Right atrium auricular region (tissue), 2 donors: ENCODE measurements at regions not wholly inside any gene's neighbourhood (a gene's known extent, or its start where the extent isn't known, plus 50 kb on each side); places are given as distances from the start of the nearest gene placed in this dataset.
"Not testable (repeated sequence)": the region's sequence is repeated elsewhere in the genome, so short reads cannot be mapped to it uniquely, and the experiment has no call there.

Experiments
- DNase-seq: peaks from one replicate; pipeline ENCODE4 v3.0.0-alpha.2; 2019; ENCODE audit warnings: low spot score
- H3K27ac ChIP-seq, 2 donors: fragments of 200-600 bp; sonication (generic); 1 replicate in 1 of 2; 2 replicates in 1 of 2; pipeline ENCODE4 v1.5.1; 2016 to 2019
- H3K27me3 ChIP-seq, 2 donors: fragments of 200-600 bp; sonication (generic); one replicate each; pipeline versions ENCODE4 v1.5.1 to v1.6.0; 2017 to 2019
- H3K36me3 ChIP-seq: fragments of 200-600 bp; sonication (generic); one replicate; pipeline ENCODE4 v1.5.1; 2016
- H3K4me1 ChIP-seq, 2 donors: fragments of 200-600 bp; sonication (generic); one replicate each; pipeline versions ENCODE4 v1.5.1 to v1.6.0; 2017 to 2019
- H3K4me3 ChIP-seq, 2 donors: fragments of 200-600 bp; sonication (generic); 1 replicate in 1 of 2; 2 replicates in 1 of 2; pipeline ENCODE4 v1.5.1; 2017 to 2019; ENCODE audit warnings: mild to moderate bottlenecking in 1 of 2, moderate library complexity in 1 of 2
- H3K9me3 ChIP-seq, 2 donors: fragments of 200-600 bp; sonication (generic); one replicate each; pipeline ENCODE4 v1.5.1; 2019
- TF ChIP-seq, protein P1 (sequence below), 2 donors: fragments of 200-600 bp; sonication (generic); IDR thresholded peaks; one replicate each; pipeline ENCODE4 v1.5.1; 2019; ENCODE audit warnings: antibody characterized with exemption in 2 of 2

DNA sequence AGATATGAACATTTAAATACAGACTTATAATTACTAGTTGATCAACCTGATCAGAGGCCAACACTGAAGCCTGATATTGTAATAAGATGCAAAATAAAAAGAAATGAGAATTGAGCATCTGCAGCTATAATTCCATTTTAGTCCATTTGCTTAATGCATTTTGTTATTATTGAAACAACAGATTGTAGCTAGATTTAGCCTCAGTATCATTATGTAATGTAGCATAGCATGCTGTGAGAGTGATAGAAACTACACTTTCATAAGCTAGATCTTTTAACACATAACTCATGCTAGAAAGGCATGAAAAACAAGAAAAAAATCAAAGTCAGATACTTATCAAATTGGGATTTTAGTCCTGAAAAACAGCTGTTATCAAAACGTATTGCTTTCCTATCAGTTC is 292.7 kb upstream of the ADARB2 start:
- H3K9me3 ChIP-seq: no peaks in the 10 kb centered on the region
- no peaks in the 10 kb centered on the region for H3K4me1 ChIP-seq
- no peak overlapping the region for H3K4me3 ChIP-seq
- TF ChIP-seq, protein P1, sequence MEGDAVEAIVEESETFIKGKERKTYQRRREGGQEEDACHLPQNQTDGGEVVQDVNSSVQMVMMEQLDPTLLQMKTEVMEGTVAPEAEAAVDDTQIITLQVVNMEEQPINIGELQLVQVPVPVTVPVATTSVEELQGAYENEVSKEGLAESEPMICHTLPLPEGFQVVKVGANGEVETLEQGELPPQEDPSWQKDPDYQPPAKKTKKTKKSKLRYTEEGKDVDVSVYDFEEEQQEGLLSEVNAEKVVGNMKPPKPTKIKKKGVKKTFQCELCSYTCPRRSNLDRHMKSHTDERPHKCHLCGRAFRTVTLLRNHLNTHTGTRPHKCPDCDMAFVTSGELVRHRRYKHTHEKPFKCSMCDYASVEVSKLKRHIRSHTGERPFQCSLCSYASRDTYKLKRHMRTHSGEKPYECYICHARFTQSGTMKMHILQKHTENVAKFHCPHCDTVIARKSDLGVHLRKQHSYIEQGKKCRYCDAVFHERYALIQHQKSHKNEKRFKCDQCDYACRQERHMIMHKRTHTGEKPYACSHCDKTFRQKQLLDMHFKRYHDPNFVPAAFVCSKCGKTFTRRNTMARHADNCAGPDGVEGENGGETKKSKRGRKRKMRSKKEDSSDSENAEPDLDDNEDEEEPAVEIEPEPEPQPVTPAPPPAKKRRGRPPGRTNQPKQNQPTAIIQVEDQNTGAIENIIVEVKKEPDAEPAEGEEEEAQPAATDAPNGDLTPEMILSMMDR (IDR thresholded peaks at IDR 0.05): no peak
- DNase-seq: no peak
- H3K27ac ChIP-seq: no peak overlapping the region
- H3K36me3 ChIP-seq: no peaks in the 10 kb centered on the region
- H3K27me3 ChIP-seq: no peaks in the 10 kb centered on the region

DNA sequence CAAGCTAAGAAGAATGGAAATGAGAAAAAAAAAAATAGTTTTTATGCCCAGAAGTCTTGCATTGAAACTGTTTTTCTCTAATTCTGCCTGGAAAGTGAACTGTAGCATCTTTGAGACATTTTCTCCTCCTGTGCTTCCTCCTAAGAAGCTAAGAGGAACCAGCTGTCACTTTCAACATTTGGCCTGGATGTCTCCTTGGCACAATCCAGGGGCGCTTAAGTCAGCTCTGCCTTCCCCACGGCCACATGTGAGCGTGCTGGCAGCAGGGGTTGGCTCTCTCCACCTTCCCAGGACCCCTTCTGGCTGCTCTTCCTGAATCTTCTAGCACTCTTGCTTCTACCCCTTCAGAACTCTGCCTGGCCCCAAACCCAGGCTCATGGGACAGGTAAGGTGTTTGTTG is 289.6 kb upstream of the ADARB2 start:
- no peaks in the 10 kb centered on the region for H3K36me3 ChIP-seq
- no peaks in the 10 kb centered on the region for H3K9me3 ChIP-seq
- DNase-seq: no peak
- no peak overlapping the region for H3K4me3 ChIP-seq
- H3K4me1 ChIP-seq: no peaks in the 10 kb centered on the region
- H3K27ac ChIP-seq: no peak overlapping the region
- no peaks in the 10 kb centered on the region for H3K27me3 ChIP-seq
- TF ChIP-seq, protein P1 (IDR thresholded peaks at IDR 0.05): no peak

DNA sequence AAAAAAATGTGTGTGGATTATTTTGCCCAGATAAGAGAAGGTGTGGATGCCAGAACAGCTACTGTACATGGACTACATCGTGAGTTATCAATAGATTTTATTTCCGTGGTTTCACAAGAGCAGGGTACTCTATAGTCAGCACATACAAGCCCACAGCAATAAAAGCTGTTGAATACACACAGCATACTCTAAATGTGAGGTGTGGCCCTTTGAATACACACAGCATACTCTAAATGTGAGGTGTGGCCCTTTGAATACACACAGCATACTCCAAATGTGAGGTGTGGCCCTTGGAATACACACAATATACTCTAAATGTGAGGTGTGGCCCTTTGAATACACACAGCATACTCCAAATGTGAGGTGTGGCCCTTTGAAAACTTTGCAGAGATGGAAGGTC is 287.4 kb upstream of the ADARB2 start:
- H3K4me1 ChIP-seq, H3K36me3 ChIP-seq, DNase-seq, H3K27me3 ChIP-seq, H3K9me3 ChIP-seq, H3K27ac ChIP-seq, H3K4me3 ChIP-seq: not testable (repeated sequence)

DNA sequence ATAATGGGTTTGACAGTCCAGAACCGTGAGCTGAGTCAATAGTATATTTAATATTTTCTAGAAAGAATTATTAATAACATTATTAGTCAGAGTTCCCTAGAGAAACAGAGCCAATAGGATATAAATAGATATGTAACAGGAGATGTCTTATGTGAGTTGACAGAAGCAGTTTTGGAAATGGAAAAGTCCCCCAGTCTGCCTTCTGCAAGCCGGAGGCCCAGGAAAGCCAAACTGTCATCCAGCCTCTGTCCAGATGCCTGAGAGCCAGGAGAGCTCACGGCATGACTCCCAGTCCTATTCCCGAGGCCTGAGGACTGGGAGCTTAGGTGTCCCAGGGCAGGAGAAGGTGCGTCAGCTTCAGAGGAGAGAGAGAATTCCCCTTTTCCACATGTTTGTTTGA is 286.4 kb upstream of the ADARB2 start:
- no peak overlapping the region for H3K4me3 ChIP-seq
- H3K27me3 ChIP-seq: no peaks in the 10 kb centered on the region
- no peaks in the 10 kb centered on the region for H3K36me3 ChIP-seq
- H3K27ac ChIP-seq: no peak overlapping the region
- DNase-seq: no peak
- H3K9me3 ChIP-seq: no peaks in the 10 kb centered on the region
- TF ChIP-seq, protein P1 (IDR thresholded peaks at IDR 0.05): no peak
- no peaks in the 10 kb centered on the region for H3K4me1 ChIP-seq

DNA sequence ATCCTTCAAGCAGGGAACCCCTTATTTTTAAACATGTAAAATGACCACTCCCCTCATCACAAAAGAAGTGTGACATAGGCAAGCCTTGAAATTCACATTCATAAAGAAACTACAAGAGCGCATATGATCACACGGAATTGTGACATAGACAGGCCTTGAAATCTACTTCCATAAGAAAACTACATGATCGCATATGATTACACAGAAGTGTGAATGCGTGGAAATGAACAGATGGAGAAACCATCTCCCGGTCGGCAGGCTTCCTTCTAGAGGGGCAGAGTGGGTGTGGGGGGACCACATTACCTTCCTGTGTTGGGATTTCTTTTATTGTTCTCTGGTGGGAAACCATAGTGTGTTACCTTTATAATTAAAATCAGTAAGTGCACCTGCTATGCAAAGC is 285.1 kb upstream of the ADARB2 start:
- DNase-seq: no peak
- Histone ChIP-seq H3K36me3 (no peaks in the 10 kb centered on the region), H3K4me3 (no peak overlapping the region), H3K27me3 (no peaks in the 10 kb centered on the region), H3K4me1 (no peaks in the 10 kb centered on the region), H3K9me3 (no peaks in the 10 kb centered on the region), H3K27ac (no peak overlapping the region)
- TF ChIP-seq, protein P1 (IDR thresholded peaks at IDR 0.05): no peak

DNA sequence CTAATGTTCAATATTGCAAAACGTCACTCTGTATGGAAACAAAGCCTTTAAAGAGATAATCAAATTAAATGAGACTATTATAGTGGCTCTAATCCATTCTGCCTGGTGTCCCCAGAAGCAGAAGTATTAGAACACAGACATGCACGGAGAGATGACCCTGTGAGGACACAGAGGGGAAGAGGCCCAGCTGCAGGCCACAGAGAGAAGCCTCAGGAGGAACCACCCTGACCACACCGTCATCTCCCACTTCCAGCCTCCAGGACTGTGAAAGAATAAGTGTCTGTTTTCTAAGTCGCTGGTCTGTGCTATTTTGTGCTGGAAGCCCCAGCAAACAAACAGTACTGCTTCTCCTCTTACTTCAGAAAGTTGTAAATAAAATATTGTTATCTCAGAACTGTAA is 283.5 kb upstream of the ADARB2 start:
- no peak for DNase-seq
- Histone ChIP-seq H3K4me1 (no peaks in the 10 kb centered on the region), H3K36me3 (no peaks in the 10 kb centered on the region), H3K9me3 (no peaks in the 10 kb centered on the region), H3K4me3 (no peak overlapping the region), H3K27me3 (no peaks in the 10 kb centered on the region), H3K27ac (no peak overlapping the region)
- TF ChIP-seq, protein P1 (IDR thresholded peaks at IDR 0.05): no peak
